Brain pericyte (primary cell): ENCODE measurements at regions not wholly inside any gene's neighbourhood (a gene's known extent, or its start where the extent isn't known, plus 50 kb on each side); places are given as distances from the start of the nearest gene placed in this dataset.

Experiments used
- DNase-seq: peaks from one replicate; pipeline ENCODE4 v3.0.0-alpha.2; 2012; ENCODE audit warnings: low read depth, low spot score

GRCh38 chr12:98389593-98389992 is 125.8 kb upstream of the TMPO start:
- DNase-seq = no peak

- peak; percentile 67 for DNase-seq
Observed at GRCh38 chr12:98397323-98398105, 117.9 kb upstream of the TMPO start.

- DNase-seq = peak; percentile 40
Observed at GRCh38 chr12:98399532-98399931, 115.9 kb upstream of the TMPO start.

GRCh38 chr12:98401427-98401826 is 114.0 kb upstream of the TMPO start:
- no peak for DNase-seq

- DNase-seq = no peak
Observed at GRCh38 chr12:98402091-98402490, 113.3 kb upstream of the TMPO start.

- no peak for DNase-seq
Observed at GRCh38 chr12:98402671-98403070, 112.7 kb upstream of the TMPO start.

GRCh38 chr12:98403385-98403784 is 112.0 kb upstream of the TMPO start:
- no peak for DNase-seq

GRCh38 chr12:98403936-98404335 is 111.5 kb upstream of the TMPO start:
- DNase-seq = no peak

- DNase-seq = no peak
Observed at GRCh38 chr12:98405805-98406366, 109.5 kb upstream of the TMPO start.

- DNase-seq = no peak
Observed at GRCh38 chr12:98406378-98406777, 109.0 kb upstream of the TMPO start.

- DNase-seq = no peak
Observed at GRCh38 chr12:98408681-98409080, 106.7 kb upstream of the TMPO start.

GRCh38 chr12:98409548-98409947 is 105.8 kb upstream of the TMPO start:
- no peak for DNase-seq

- DNase-seq = no peak
Observed at GRCh38 chr12:98410356-98410755, 105.0 kb upstream of the TMPO start.

GRCh38 chr12:98416845-98417244 is 98.5 kb upstream of the TMPO start:
- no peak for DNase-seq

GRCh38 chr12:98417266-98417665 is 98.1 kb upstream of the TMPO start:
- DNase-seq = no peak

GRCh38 chr12:98418357-98419075 is 96.9 kb upstream of the TMPO start:
- DNase-seq = no peak

GRCh38 chr12:98419081-98419794 is 96.2 kb upstream of the TMPO start:
- DNase-seq = no peak

- DNase-seq = no peak
Observed at GRCh38 chr12:98419795-98420404, 95.5 kb upstream of the TMPO start.

- no peak for DNase-seq
Observed at GRCh38 chr12:98420461-98420860, 94.9 kb upstream of the TMPO start.

- DNase-seq = no peak
Observed at GRCh38 chr12:98421316-98421715, 94.1 kb upstream of the TMPO start.

GRCh38 chr12:98422359-98422758 is 93.0 kb upstream of the TMPO start:
- no peak for DNase-seq

GRCh38 chr12:98422812-98423211 is 92.6 kb upstream of the TMPO start:
- no peak for DNase-seq
